RKO (cell line): ENCODE measurements at regions not wholly inside any gene's neighbourhood (a gene's known extent, or its start where the extent isn't known, plus 50 kb on each side); places are given as distances from the start of the nearest gene placed in this dataset.
"Not testable (repeated sequence)": the region's sequence is repeated elsewhere in the genome, so short reads cannot be mapped to it uniquely, and the experiment has no call there.

ENCODE experiments used
- DNase-seq: peaks from one replicate; pipeline ENCODE4 v3.0.0-alpha.2; 2016; ENCODE audit warnings: low spot score

DNA sequence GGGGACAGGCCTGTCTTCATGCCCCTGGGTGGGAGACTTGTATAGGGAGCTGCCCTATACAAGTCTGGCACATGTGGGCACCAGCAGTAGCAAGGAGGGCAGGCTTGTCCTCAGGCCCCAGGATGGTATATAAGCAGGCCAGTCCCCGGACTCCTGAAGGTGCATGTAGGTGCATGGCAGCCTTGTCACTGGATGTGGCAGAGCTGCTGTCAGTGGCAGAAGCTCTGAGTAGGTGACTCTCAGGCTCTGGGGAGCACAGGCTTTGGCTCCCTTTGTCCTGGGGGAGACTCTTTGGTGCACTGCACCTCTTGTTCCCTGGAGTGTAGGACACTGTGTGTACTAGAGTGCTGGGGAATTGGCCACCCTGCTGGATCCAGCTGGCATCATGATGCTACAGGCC is 376.7 kb upstream of the DIPK2B start:
- no peak for DNase-seq

GRCh38 chrX:45571453-45571852 is 370.8 kb upstream of the DIPK2B start:
- DNase-seq = no peak

DNA sequence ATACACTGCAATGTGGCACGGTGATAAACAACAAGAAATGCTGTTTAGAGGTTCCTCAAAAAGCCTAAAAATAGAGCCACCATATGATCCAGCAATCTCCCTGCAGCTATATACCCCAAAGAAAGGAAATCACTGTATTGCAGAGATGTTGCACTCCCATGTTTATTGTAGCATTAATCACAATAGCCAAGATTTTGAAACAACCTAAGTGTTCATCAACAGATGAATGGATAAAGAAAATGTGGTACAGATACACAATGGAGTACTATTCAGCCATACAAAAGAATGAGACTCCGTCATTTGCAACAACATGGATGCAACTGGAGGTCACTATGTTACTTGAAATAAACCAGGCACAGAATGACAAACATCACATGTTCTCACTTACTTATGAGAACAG is 365.8 kb upstream of the DIPK2B start:
- DNase-seq = no peak

DNA sequence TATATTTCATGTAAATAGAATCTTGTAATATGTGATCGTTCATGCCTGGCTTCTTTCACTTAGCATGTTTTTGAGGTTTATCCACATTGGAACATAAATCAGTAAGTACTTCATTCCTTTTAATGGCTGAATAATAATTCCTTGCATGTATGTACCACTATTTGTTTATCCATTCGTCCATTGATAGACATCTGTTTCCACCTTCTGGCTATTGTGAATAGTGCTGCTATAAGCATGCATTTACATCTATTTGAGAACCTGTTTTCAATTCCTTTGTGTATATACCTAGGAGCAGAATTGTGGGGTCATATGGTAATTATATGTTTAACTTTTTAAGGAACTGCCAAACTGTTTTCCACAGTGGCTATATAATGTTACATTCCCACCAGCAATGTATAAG is 356.7 kb upstream of the DIPK2B start:
- DNase-seq = peak; percentile 45

- no peak for DNase-seq
Measured at GRCh38 chrX:45554736-45555135, 354.1 kb upstream of the DIPK2B start.

DNA sequence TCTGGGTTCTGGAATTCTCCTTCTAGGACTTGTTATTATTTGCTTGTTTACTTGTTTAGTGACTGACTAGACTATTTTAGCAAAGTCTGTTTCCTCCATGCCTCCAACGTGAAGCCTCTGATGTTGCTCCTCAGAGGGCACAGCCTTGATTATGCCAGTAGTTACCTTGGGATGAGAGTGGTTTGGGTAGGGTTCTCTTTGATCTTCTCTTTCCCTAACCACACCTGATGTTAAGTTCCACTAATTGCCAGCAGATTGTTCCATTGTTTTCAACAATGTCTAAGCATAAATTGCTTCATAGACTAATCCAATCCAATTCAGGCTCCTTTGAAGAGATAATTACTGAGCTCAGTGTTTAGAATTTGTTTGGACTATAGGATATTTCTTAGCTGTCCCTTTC is 352.7 kb upstream of the DIPK2B start:
- DNase-seq = no peak

DNA sequence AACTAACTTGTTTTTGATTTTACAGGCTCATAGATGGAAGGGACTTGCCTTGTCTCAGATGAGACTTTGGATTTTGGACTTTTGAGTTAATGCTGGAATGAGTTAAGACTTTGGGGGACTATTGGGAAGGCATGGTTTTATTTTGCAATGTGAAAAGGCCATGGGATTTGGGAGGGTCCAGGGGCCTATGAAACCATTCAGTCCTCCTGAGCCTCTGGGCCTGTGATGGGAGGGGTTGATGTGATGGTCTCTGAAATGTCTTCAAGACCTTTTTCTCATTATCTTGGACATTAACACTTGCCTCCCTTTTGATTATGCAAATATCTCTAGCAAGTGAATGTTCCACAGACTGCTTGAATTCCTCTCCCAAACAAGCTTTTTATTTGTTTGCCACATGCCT is 346.0 kb upstream of the DIPK2B start:
- DNase-seq = not testable (repeated sequence)

DNA sequence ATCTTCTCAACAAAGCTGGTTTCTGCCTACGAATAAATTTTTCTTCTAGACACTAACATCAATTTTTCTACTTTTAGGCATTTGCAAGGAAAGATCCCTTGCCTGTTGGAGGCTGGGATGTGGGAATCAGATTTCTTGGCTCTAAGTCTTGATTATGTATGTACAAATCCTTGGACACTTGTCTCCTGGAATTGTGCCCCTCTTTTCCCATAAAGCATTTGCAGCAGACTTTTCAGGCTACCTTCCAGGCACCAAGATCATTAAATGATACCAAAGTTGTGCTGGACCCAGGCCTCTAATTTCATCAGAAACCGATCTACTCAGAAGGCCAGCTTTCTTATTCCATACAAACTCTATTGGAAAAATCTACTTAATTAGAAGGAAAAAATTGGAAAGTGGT is 339.5 kb upstream of the DIPK2B start:
- DNase-seq = no peak

- no peak for DNase-seq
Measured at GRCh38 chrX:45537936-45538335, 337.3 kb upstream of the DIPK2B start.

GRCh38 chrX:45527834-45528233 is 327.2 kb upstream of the DIPK2B start:
- no peak for DNase-seq

DNA sequence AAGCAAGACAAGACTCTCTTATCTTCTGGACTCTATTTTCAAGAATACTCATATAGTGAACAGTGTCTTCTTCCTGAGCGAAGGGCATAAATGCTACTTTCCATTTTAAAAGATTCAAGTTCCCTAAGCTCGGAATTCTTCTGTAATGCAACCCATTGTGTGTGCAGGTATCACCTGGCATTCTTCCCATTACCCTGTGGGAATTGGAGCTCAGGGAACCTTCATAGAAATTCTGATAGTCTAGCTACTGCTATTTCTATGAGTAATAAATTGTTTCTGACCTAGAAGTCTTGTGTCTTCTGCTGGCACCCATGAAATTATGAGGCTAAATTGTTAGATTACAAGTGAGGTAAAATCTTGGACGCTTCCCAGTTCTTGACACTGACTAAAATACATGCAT is 324.1 kb upstream of the DIPK2B start:
- no peak for DNase-seq

- no peak for DNase-seq
Measured at GRCh38 chrX:45524296-45524695, 323.6 kb upstream of the DIPK2B start.

DNA sequence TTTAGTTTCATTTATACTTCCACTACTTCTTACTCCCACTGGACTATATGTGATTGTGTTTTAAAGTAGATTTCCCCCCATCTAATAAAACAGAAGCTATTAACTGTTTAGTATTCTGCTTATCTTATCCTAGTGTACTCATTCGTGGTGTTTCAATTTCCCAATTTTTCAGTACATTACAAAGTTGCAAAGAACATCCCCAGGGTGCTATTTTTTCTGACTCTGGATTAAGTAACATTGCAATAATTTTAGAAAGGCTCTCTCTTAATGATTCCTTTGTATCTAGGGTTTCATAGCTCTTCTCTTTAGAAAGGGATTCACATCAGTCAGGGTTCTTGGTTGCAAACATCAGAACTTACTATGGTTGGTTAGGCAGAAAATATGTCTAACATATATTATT is 317.9 kb upstream of the DIPK2B start:
- DNase-seq = no peak

GRCh38 chrX:45517090-45517973 is 316.7 kb upstream of the DIPK2B start:
- peak; percentile 75 for DNase-seq

GRCh38 chrX:45515262-45516215 is 314.9 kb upstream of the DIPK2B start:
- DNase-seq = peak; percentile 97

DNA sequence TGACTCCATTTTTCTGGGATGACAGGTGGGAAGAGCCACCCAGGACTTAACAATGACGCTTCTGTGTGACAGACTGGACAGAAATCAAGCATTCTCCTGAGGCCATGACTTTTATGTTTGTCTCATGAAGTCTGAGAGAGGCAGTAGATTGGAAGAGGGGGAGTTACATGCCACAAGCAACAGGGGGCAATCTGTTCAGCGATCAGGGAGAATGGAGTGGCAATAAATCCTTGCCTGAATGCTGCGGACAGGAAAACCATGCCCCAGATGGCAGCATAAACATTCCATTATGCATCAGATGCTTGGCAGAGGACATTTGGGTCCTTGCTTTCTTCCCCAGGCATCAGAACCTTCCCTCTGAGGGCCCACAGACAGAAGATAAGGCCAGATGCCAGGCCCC is 312.4 kb upstream of the DIPK2B start:
- no peak for DNase-seq

- peak; percentile 58 for DNase-seq
Measured at GRCh38 chrX:45508454-45508853, 307.8 kb upstream of the DIPK2B start.

GRCh38 chrX:45506149-45506730 is 305.6 kb upstream of the DIPK2B start:
- peak; percentile 26 for DNase-seq

- DNase-seq = peak; percentile 79
Measured at GRCh38 chrX:45505214-45505613, 304.5 kb upstream of the DIPK2B start.

- DNase-seq = not testable (repeated sequence)
Measured at GRCh38 chrX:45503787-45504362, 303.2 kb upstream of the DIPK2B start.

DNA sequence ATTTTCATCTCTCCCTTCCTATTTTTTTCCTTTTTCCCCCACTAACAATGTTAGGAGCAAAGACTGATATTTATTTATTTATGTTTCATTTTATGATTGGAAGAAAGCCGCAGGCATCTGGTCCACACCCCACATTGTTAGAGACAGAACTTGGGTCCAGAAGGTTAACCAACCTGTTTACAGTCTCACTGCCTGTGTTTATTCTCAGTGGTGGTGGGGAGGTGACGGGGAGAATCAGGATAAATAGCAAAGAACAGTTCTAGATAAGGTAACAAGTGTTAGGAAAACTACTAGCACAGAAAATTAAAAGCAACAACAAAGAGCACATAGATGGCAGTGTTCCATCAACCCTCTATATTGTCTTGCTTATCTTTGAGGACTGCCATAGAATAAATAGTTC is 301.7 kb upstream of the DIPK2B start:
- no peak for DNase-seq

GRCh38 chrX:45497290-45497689 is 296.6 kb upstream of the DIPK2B start:
- DNase-seq = no peak
